Ovary (tissue), 7 donors: ENCODE measurements at regions not wholly inside any gene's neighbourhood (a gene's known extent, or its start where the extent isn't known, plus 50 kb on each side); places are given as distances from the start of the nearest gene placed in this dataset.

Source experiments
- DNase-seq, 5 donors: peaks; one replicate each; pipeline ENCODE4 v3.0.0-alpha.2; 2019 to 2020
- H3K27ac ChIP-seq, 2 donors: fragments of 200-600 bp; one replicate each; pipeline versions ENCODE4 v1.5.1 to v1.8.0; 2019 to 2022
- H3K27me3 ChIP-seq: fragments of 200-600 bp; one replicate; pipeline ENCODE4 v1.8.0; 2022
- H3K36me3 ChIP-seq: fragments of 200-600 bp; sonication (generic); one replicate; pipeline ENCODE4 v1.5.1; 2019
- H3K4me1 ChIP-seq: one replicate; pipeline ENCODE4 v1.8.1; 2013; ENCODE audit warnings: mild to moderate bottlenecking, moderate library complexity; ENCODE audit not compliant: insufficient read depth
- H3K4me3 ChIP-seq: fragments of 200-600 bp; sonication (generic); one replicate; pipeline ENCODE4 v1.5.1; 2017
- H3K9me3 ChIP-seq, 2 donors: fragments of 200-600 bp in 1 of 2; sonication (generic) in 1 of 2; one replicate each; pipeline versions ENCODE4 v1.5.1 to v1.8.1; 2013 to 2019; ENCODE audit warnings: mild to moderate bottlenecking in 1 of 2, moderate library complexity in 1 of 2
- CTCF ChIP-seq, 3 donors: fragments of 450-650 bp in 2 of 3; fragments of 200-600 bp in 1 of 3; IDR thresholded peaks; one replicate each; pipeline versions ENCODE4 v1.5.1 to v1.8.0; 2016 to 2022; ENCODE audit warnings: antibody characterized with exemption in 3 of 3, mild to moderate bottlenecking in 1 of 3
- EP300 ChIP-seq: sonication (generic); formaldehyde crosslinking; IDR thresholded peaks from one replicate; pipeline ENCODE4 v1.6.1; 2017; ENCODE audit warnings: antibody characterized with exemption
- POLR2A ChIP-seq: fragments of 450-650 bp; IDR thresholded peaks from one replicate; pipeline ENCODE4 v1.6.1; 2017; ENCODE audit warnings: antibody characterized with exemption, mild to moderate bottlenecking, moderate library complexity
- WGBS, 3 donors: extraction: QIAGEN DNeasy Blood & Tissue Kit in 1 of 3; methylation state at CpG; one replicate each; pipeline versions ENCODE4 v1.1.5 to v1.1.7; 2013 to 2017; 5-methylcytosine and 5-hydroxymethylcytosine counted together
- intact Hi-C, 4 donors: fragments of 100-400 bp; cut with DNase I; formaldehyde crosslinking; loops; one replicate each; pipeline versions ENCODE4 v1.11.0 to v1.15.1; 2022 to 2023
- donor health status: DM: no; HTN: no; CAD: no; lungs with moderate emphysema.
- donor health status: DM: no; HTN: no; CAD: no.
- donor health status: Bipolar disorder and iron deficiency.
- donor health status: DM: no; HTN: no; CAD: no.
- donor health status: DM: yes; HTN: yes; CAD: no.

GRCh38 chr21:43353282-43354025, 73.5 kb downstream of the SIK1 start:
- Histone ChIP-seq H3K4me1 (no peaks in the 10 kb centered on the region), H3K27me3 (no peaks in the 10 kb centered on the region), H3K4me3 (no peak overlapping the region), H3K36me3 (no peaks in the 10 kb centered on the region), H3K27ac (no peak overlapping the region), H3K9me3 (no peaks in the 10 kb centered on the region)
- TF ChIP-seq POLR2A, result no peak
- no peak for TF ChIP-seq CTCF (IDR thresholded peaks at IDR 0.05)
- TF ChIP-seq EP300, result no peak
- no peak for DNase-seq
- 89 to 96% (median 93%) methylated on average over 27 to 28 of the region's 28 CpGs for WGBS, 3 donors
- intact Hi-C loops, result loop anchor here in 1 of 4 donors (5.0 kb wide), 1 partner anchor 289 kb away; no protein-coding TSS in a partner anchor

DNA sequence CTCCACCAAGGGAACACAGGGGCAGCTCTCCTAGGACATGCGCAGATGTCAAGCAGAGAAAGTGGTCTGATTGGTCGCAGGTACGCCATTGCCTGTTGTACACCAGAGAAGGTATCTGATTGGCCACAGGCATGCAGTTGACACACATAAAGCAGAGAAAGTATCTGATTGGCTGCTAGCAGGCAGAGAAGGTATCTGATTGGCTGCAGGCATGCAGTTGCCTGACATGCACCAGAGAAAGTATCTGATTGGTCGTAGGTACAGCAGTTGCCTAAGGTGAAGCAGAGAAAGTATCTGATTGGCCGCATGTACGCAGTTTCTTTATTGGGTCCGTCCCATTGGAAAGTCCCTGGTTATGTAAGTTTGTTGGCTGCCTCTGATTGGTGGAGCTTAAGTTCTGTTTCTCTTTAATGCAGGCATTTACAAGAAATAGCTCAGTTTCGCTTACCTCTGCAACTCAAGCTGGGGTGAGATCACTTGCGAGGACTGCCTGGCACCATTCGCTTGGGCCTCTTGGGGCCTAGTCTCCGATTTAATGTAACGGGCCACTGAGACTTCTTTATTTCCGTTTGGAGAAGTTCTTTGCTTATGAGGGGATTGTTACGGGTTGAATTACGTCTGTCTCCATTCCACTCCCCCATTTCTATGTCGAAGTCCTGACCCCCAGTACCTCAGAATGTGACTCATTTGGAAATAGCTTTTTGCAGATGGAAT, 74.2 kb downstream of the SIK1 start:
- no peak overlapping the region for H3K4me3 ChIP-seq
- H3K27ac ChIP-seq, result no peak overlapping the region
- H3K4me1 ChIP-seq, result no peaks in the 10 kb centered on the region
- no peaks in the 10 kb centered on the region for H3K9me3 ChIP-seq
- 88 to 93% (median 92%) methylated on average over 16 of the region's 16 CpGs for WGBS, 3 donors
- no peaks in the 10 kb centered on the region for H3K27me3 ChIP-seq
- H3K36me3 ChIP-seq, result no peaks in the 10 kb centered on the region
- TF ChIP-seq EP300, result no peak
- TF ChIP-seq POLR2A, result no peak
- no peak for TF ChIP-seq CTCF (IDR thresholded peaks at IDR 0.05)
- no peak for DNase-seq
- intact Hi-C loops, result loop anchor here in 1 of 4 donors (5.0 kb wide), 1 partner anchor 290 kb away; no protein-coding TSS in a partner anchor

GRCh38 chr21:43352154-43352537, 74.8 kb downstream of the SIK1 start:
- DNase-seq, result no peak
- WGBS, 3 donors, result 91 to 93% (median 91%) methylated on average over 8 of the region's 8 CpGs
- intact Hi-C loops, result loop anchor here in 1 of 4 donors (5.0 kb wide), 1 partner anchor 290 kb away; no protein-coding TSS in a partner anchor
- Histone ChIP-seq H3K4me1 (no peaks in the 10 kb centered on the region), H3K36me3 (no peaks in the 10 kb centered on the region), H3K4me3 (no peak overlapping the region), H3K9me3 (no peaks in the 10 kb centered on the region), H3K27me3 (no peaks in the 10 kb centered on the region), H3K27ac (no peak overlapping the region)
- TF ChIP-seq CTCF (IDR thresholded peaks at IDR 0.05) (no peak), POLR2A (no peak), EP300 (no peak)

DNA sequence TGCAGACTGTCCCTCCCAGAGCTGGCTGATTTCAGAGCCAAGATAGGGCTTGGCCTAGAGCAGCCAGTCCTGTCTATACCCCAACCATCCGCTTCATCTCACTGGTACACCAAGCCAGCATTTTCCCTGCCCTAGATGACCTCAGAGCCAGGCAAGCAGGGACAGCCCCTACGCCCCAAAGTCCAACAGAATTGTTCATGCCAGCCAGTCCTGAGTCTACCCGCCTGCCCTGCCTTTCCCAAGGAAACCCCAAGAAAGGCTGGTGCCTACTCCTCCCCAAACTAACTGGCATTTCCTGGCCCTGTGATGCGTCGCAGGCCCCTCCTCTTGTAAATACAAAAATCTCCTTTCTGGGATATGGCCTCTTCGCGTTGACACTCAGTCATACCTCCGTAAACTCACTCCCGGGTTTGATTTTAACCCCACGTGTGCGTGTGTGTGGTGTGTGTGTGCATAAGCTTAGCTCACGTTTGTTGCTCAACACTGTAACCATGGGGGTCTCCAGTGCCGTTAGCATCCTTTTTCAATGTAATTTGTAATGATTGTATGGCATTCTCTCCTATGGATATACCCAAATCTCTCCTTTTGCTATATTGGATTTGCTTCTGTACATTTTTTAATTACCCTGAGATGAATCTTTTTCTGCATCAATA, 75.3 kb downstream of the SIK1 start:
- TF ChIP-seq POLR2A (no peak), EP300 (no peak)
- DNase-seq, result no peak
- no peaks in the 10 kb centered on the region for H3K27me3 ChIP-seq
- H3K9me3 ChIP-seq, result no peaks in the 10 kb centered on the region
- no peak overlapping the region for H3K27ac ChIP-seq
- H3K36me3 ChIP-seq, result no peaks in the 10 kb centered on the region
- intact Hi-C loops, result loop anchor here in 1 of 4 donors (5.0 kb wide), 1 partner anchor 291 kb away; no protein-coding TSS in a partner anchor
- WGBS, 3 donors, result 84 to 87% (median 85%) methylated on average over 13 of the region's 13 CpGs
- no peak overlapping the region for H3K4me3 ChIP-seq
- no peaks in the 10 kb centered on the region for H3K4me1 ChIP-seq
